ENCODE measurements at regions not wholly inside any gene's neighbourhood (a gene's known extent, or its start where the extent isn't known, plus 50 kb on each side); places are given as distances from the start of the nearest gene placed in this dataset.

GRCh38 chr13:73945871-73946270, 188.3 kb downstream of the KLF12 start:
- peak overlapping the region; percentile 14; the same call in 1 of the 2 replicates for H3K9ac ChIP-seq (ENCODE audit: low read depth, low read length)
- peaks cover 21% of the 10 kb centered on the region; the same call in 1 of the 2 replicates for H3K4me1 ChIP-seq (ENCODE audit: insufficient read depth, low read length)
- H3K4me3 ChIP-seq (ENCODE audit: low read length) = no peak overlapping the region
- H3K36me3 ChIP-seq (ENCODE audit: insufficient read depth, low read length) = no peaks in the 10 kb centered on the region
- peak overlapping the region; percentile 61; the same call in 1 of the 2 replicates for H3K27ac ChIP-seq (ENCODE audit: low read depth, low read length)
- 63% methylated on average over 5 of the region's 5 CpGs for WGBS
- H3K9me3 ChIP-seq (ENCODE audit: insufficient read depth, low read depth, low read length) = no peaks in the 10 kb centered on the region
- no peaks in the 10 kb centered on the region for H3K27me3 ChIP-seq (ENCODE audit: insufficient read depth, low read length)

- Histone ChIP-seq H3K4me3 (ENCODE audit: low read length) (no peak overlapping the region), H3K9me3 (ENCODE audit: insufficient read depth, low read depth, low read length) (no peaks in the 10 kb centered on the region), H3K4me1 (ENCODE audit: insufficient read depth, low read length) (peaks cover 21% of the 10 kb centered on the region; the same call in 1 of the 2 replicates), H3K27me3 (ENCODE audit: insufficient read depth, low read length) (no peaks in the 10 kb centered on the region), H3K36me3 (ENCODE audit: insufficient read depth, low read length) (no peaks in the 10 kb centered on the region), H3K27ac (ENCODE audit: low read depth, low read length) (no peak overlapping the region), H3K9ac (ENCODE audit: low read depth, low read length) (no peak overlapping the region; the same call in 1 of the 2 replicates)
- 98% methylated on average over 3 of the region's 3 CpGs for WGBS
Observed at GRCh38 chr13:73945382-73945781, 188.8 kb downstream of the KLF12 start.

GRCh38 chr13:73943965-73944233, 190.3 kb downstream of the KLF12 start:
- no CpG with 5 or more reads among the region's 1 CpG for WGBS
- no peak overlapping the region for H3K27ac ChIP-seq (ENCODE audit: low read depth, low read length)
- H3K9me3 ChIP-seq (ENCODE audit: insufficient read depth, low read depth, low read length) = no peaks in the 10 kb centered on the region
- H3K36me3 ChIP-seq (ENCODE audit: insufficient read depth, low read length) = no peaks in the 10 kb centered on the region
- peaks cover 33% of the 10 kb centered on the region; the same call in 1 of the 2 replicates for H3K4me1 ChIP-seq (ENCODE audit: insufficient read depth, low read length)
- no peaks in the 10 kb centered on the region for H3K27me3 ChIP-seq (ENCODE audit: insufficient read depth, low read length)
- no peak overlapping the region for H3K4me3 ChIP-seq (ENCODE audit: low read length)
- H3K9ac ChIP-seq (ENCODE audit: low read depth, low read length) = no peak overlapping the region

GRCh38 chr13:73943137-73943964, 190.9 kb downstream of the KLF12 start:
- no peak overlapping the region for H3K4me3 ChIP-seq (ENCODE audit: low read length)
- peaks cover 38% of the 10 kb centered on the region for H3K4me1 ChIP-seq (ENCODE audit: insufficient read depth, low read length)
- 89% methylated on average over 4 of the region's 4 CpGs for WGBS
- no peaks in the 10 kb centered on the region for H3K36me3 ChIP-seq (ENCODE audit: insufficient read depth, low read length)
- H3K27ac ChIP-seq (ENCODE audit: low read depth, low read length) = no peak overlapping the region
- no peak overlapping the region for H3K9ac ChIP-seq (ENCODE audit: low read depth, low read length)
- H3K27me3 ChIP-seq (ENCODE audit: insufficient read depth, low read length) = no peaks in the 10 kb centered on the region
- no peaks in the 10 kb centered on the region for H3K9me3 ChIP-seq (ENCODE audit: insufficient read depth, low read depth, low read length)

GRCh38 chr13:73941752-73942151, 192.5 kb downstream of the KLF12 start:
- no peaks in the 10 kb centered on the region for H3K36me3 ChIP-seq (ENCODE audit: insufficient read depth, low read length)
- H3K4me3 ChIP-seq (ENCODE audit: low read length) = no peak overlapping the region
- H3K4me1 ChIP-seq (ENCODE audit: insufficient read depth, low read length) = peaks cover 49% of the 10 kb centered on the region
- H3K27me3 ChIP-seq (ENCODE audit: insufficient read depth, low read length) = no peaks in the 10 kb centered on the region
- WGBS = 83% methylated on average over 1 of the region's 1 CpG
- no peak overlapping the region for H3K27ac ChIP-seq (ENCODE audit: low read depth, low read length)
- H3K9ac ChIP-seq (ENCODE audit: low read depth, low read length) = no peak overlapping the region
- H3K9me3 ChIP-seq (ENCODE audit: insufficient read depth, low read depth, low read length) = no peaks in the 10 kb centered on the region

- no peaks in the 10 kb centered on the region for H3K36me3 ChIP-seq (ENCODE audit: insufficient read depth, low read length)
- no peak overlapping the region for H3K9ac ChIP-seq (ENCODE audit: low read depth, low read length)
- peaks cover 38% of the 10 kb centered on the region for H3K4me1 ChIP-seq (ENCODE audit: insufficient read depth, low read length)
- H3K9me3 ChIP-seq (ENCODE audit: insufficient read depth, low read depth, low read length) = no peaks in the 10 kb centered on the region
- no peaks in the 10 kb centered on the region for H3K27me3 ChIP-seq (ENCODE audit: insufficient read depth, low read length)
- H3K27ac ChIP-seq (ENCODE audit: low read depth, low read length) = no peak overlapping the region
- 87% methylated on average over 7 of the region's 7 CpGs for WGBS
- H3K4me3 ChIP-seq (ENCODE audit: low read length) = no peak overlapping the region
Observed at GRCh38 chr13:73940098-73940497, 194.1 kb downstream of the KLF12 start.

GRCh38 chr13:73939603-73940002, 194.6 kb downstream of the KLF12 start:
- 80% methylated on average over 1 of the region's 1 CpG for WGBS
- H3K36me3 ChIP-seq (ENCODE audit: insufficient read depth, low read length) = no peaks in the 10 kb centered on the region

GRCh38 chr13:73939071-73939380, 195.2 kb downstream of the KLF12 start:
- Histone ChIP-seq H3K4me3 (ENCODE audit: low read length) (no peak overlapping the region), H3K4me1 (ENCODE audit: insufficient read depth, low read length) (peaks cover 34% of the 10 kb centered on the region), H3K9ac (ENCODE audit: low read depth, low read length) (no peak overlapping the region), H3K9me3 (ENCODE audit: insufficient read depth, low read depth, low read length) (no peaks in the 10 kb centered on the region), H3K27me3 (ENCODE audit: insufficient read depth, low read length) (no peaks in the 10 kb centered on the region), H3K36me3 (ENCODE audit: insufficient read depth, low read length) (no peaks in the 10 kb centered on the region), H3K27ac (ENCODE audit: low read depth, low read length) (no peak overlapping the region)
- WGBS = 86% methylated on average over 3 of the region's 3 CpGs

More at GRCh38 chr13:73939603-73940002, 194.6 kb downstream of the KLF12 start:
- H3K9ac ChIP-seq (ENCODE audit: low read depth, low read length) = no peak overlapping the region
- peaks cover 38% of the 10 kb centered on the region for H3K4me1 ChIP-seq (ENCODE audit: insufficient read depth, low read length)
- no peaks in the 10 kb centered on the region for H3K9me3 ChIP-seq (ENCODE audit: insufficient read depth, low read depth, low read length)
- H3K27me3 ChIP-seq (ENCODE audit: insufficient read depth, low read length) = no peaks in the 10 kb centered on the region
- H3K4me3 ChIP-seq (ENCODE audit: low read length) = no peak overlapping the region
- H3K27ac ChIP-seq (ENCODE audit: low read depth, low read length) = no peak overlapping the region

- H3K4me3 ChIP-seq (ENCODE audit: low read length) = no peak overlapping the region
- no peak overlapping the region for H3K27ac ChIP-seq (ENCODE audit: low read depth, low read length)
- H3K4me1 ChIP-seq (ENCODE audit: insufficient read depth, low read length) = peaks cover 29% of the 10 kb centered on the region
- no peak overlapping the region for H3K9ac ChIP-seq (ENCODE audit: low read depth, low read length)
- WGBS = 85% methylated on average over 10 of the region's 10 CpGs
- H3K36me3 ChIP-seq (ENCODE audit: insufficient read depth, low read length) = no peaks in the 10 kb centered on the region
- no peaks in the 10 kb centered on the region for H3K27me3 ChIP-seq (ENCODE audit: insufficient read depth, low read length)
- H3K9me3 ChIP-seq (ENCODE audit: insufficient read depth, low read depth, low read length) = no peaks in the 10 kb centered on the region
Observed at GRCh38 chr13:73938372-73939070, 195.7 kb downstream of the KLF12 start.

GRCh38 chr13:73937441-73937840, 196.8 kb downstream of the KLF12 start:
- Histone ChIP-seq H3K36me3 (ENCODE audit: insufficient read depth, low read length) (no peaks in the 10 kb centered on the region), H3K9me3 (ENCODE audit: insufficient read depth, low read depth, low read length) (no peaks in the 10 kb centered on the region), H3K27ac (ENCODE audit: low read depth, low read length) (no peak overlapping the region), H3K4me1 (ENCODE audit: insufficient read depth, low read length) (peaks cover 28% of the 10 kb centered on the region), H3K4me3 (ENCODE audit: low read length) (no peak overlapping the region), H3K27me3 (ENCODE audit: insufficient read depth, low read length) (no peaks in the 10 kb centered on the region), H3K9ac (ENCODE audit: low read depth, low read length) (no peak overlapping the region)
- WGBS = 100% methylated on average over 1 of the region's 1 CpG

- H3K27me3 ChIP-seq (ENCODE audit: insufficient read depth, low read length) = no peaks in the 10 kb centered on the region
- peaks cover 28% of the 10 kb centered on the region for H3K4me1 ChIP-seq (ENCODE audit: insufficient read depth, low read length)
- no peak overlapping the region for H3K9ac ChIP-seq (ENCODE audit: low read depth, low read length)
- H3K36me3 ChIP-seq (ENCODE audit: insufficient read depth, low read length) = no peaks in the 10 kb centered on the region
- H3K27ac ChIP-seq (ENCODE audit: low read depth, low read length) = no peak overlapping the region
- WGBS = 99% methylated on average over 3 of the region's 3 CpGs
- no peaks in the 10 kb centered on the region for H3K9me3 ChIP-seq (ENCODE audit: insufficient read depth, low read depth, low read length)
- no peak overlapping the region for H3K4me3 ChIP-seq (ENCODE audit: low read length)
Observed at GRCh38 chr13:73935991-73936390, 198.2 kb downstream of the KLF12 start.

Measured in HUES64 (cell line).